Keratinocyte (primary cell): ENCODE measurements at regions not wholly inside any gene's neighbourhood (a gene's known extent, or its start where the extent isn't known, plus 50 kb on each side); places are given as distances from the start of the nearest gene placed in this dataset.

ENCODE experiments used
- DNase-seq: peaks from one replicate; pipeline ENCODE4 v3.0.0-alpha.2; 2011; ENCODE audit warnings: low read depth, missing footprints, low spot score
- FAIRE-seq: peaks from 2 replicates; lab custom pipeline; 2011; peaks lifted over from hg19 to GRCh38; lab: Jason Lieb, UNC
- H2AFZ ChIP-seq: 2 replicates; pipeline ENCODE4 v1.6.0; 2012; ENCODE audit warnings: low read length, control low read depth, inconsistent platforms; ENCODE audit not compliant: control insufficient read depth
- H3K27ac ChIP-seq: 2 replicates; pipeline ENCODE4 v1.5.1; 2011; ENCODE audit warnings: low read length; ENCODE audit not compliant: control insufficient read depth, insufficient read depth
- H3K27me3 ChIP-seq: 3 replicates; pipeline ENCODE4 v1.6.0; 2011; ENCODE audit warnings: low read length; ENCODE audit not compliant: control insufficient read depth, insufficient read depth; ENCODE audit errors: extremely low read depth
- H3K36me3 ChIP-seq, 2 experiments: 2 replicates in 1 of 2; 3 replicates in 1 of 2; pipeline ENCODE4 v1.5.1; 2011; ENCODE audit warnings: low read length in 2 of 2, mild to moderate bottlenecking in 1 of 2; ENCODE audit not compliant: control insufficient read depth in 2 of 2, insufficient read depth in 2 of 2; ENCODE audit errors: extremely low read depth in 1 of 2
- H3K4me1 ChIP-seq: 3 replicates; pipeline ENCODE4 v1.5.1; 2011; ENCODE audit warnings: low read length; ENCODE audit not compliant: control insufficient read depth, insufficient read depth; ENCODE audit errors: extremely low read depth
- H3K4me2 ChIP-seq: 3 replicates; pipeline ENCODE4 v1.6.0; 2011; ENCODE audit warnings: low read depth, low read length; ENCODE audit not compliant: control insufficient read depth, insufficient read depth; ENCODE audit errors: extremely low read depth
- H3K4me3 ChIP-seq, 3 experiments: fragments of 200-600 bp in 1 of 3; sonication (generic) in 1 of 3; 2 replicates in 2 of 3; 3 replicates in 1 of 3; pipeline ENCODE4 v1.5.1; 2011 to 2016; ENCODE audit warnings: low read length in 3 of 3, mild to moderate bottlenecking in 3 of 3, control low read depth in 2 of 3, inconsistent platforms in 1 of 3, low read depth in 1 of 3, mixed read lengths in 1 of 3, mixed run types in 1 of 3, moderate library complexity in 1 of 3; ENCODE audit not compliant: control insufficient read depth in 2 of 3, insufficient read depth in 2 of 3; ENCODE audit errors: extremely low read depth in 1 of 3
- H3K79me2 ChIP-seq: 2 replicates; pipeline ENCODE4 v1.6.0; 2012; ENCODE audit warnings: low read length; ENCODE audit not compliant: control insufficient read depth, insufficient read depth
- H3K9ac ChIP-seq: 3 replicates; pipeline ENCODE4 v1.6.0; 2011; ENCODE audit warnings: low read length; ENCODE audit not compliant: control insufficient read depth, insufficient read depth; ENCODE audit errors: extremely low read depth
- H3K9me1 ChIP-seq: 3 replicates; pipeline ENCODE4 v1.6.0; 2011; ENCODE audit warnings: low read length; ENCODE audit not compliant: control insufficient read depth, insufficient read depth; ENCODE audit errors: extremely low read depth
- H3K9me3 ChIP-seq: 2 replicates; pipeline ENCODE4 v1.5.1; 2012; ENCODE audit warnings: low read depth, low read length; ENCODE audit not compliant: control insufficient read depth
- H4K20me1 ChIP-seq: 3 replicates; pipeline ENCODE4 v1.6.0; 2011; ENCODE audit warnings: low read length; ENCODE audit not compliant: control insufficient read depth, insufficient read depth; ENCODE audit errors: extremely low read depth
- CTCF ChIP-seq, 3 experiments: IDR thresholded peaks in 1 of 3; conservative IDR thresholded peaks in 1 of 3; optimal IDR thresholded peaks in 1 of 3; 2 replicates in 2 of 3; 3 replicates in 1 of 3; pipeline versions ENCODE3 to v1.5.1; 2011; ENCODE audit warnings: low read length in 3 of 3, mild to moderate bottlenecking in 3 of 3, moderate library complexity in 2 of 3, control low read depth in 1 of 3, inconsistent platforms in 1 of 3; ENCODE audit not compliant: insufficient read depth in 2 of 3; ENCODE audit errors: extremely low read depth in 1 of 3
- EZH2 ChIP-seq: IDR thresholded peaks from one replicate; pipeline ENCODE4 v1.6.1; 2012; ENCODE audit warnings: inconsistent platforms, mild to moderate bottlenecking, low read length, moderate library complexity
- dilution Hi-C: fragments of 300-500 bp; cut with MboI; formaldehyde crosslinking; loops from one replicate; pipeline ENCODE4 v1.7.0; 2020; ENCODE audit warnings: low sequenced_read_pairs; ENCODE audit not compliant: extremely low pct_ligation_motif_present

- no peaks in the 10 kb centered on the region for H3K79me2 ChIP-seq
- no peak overlapping the region for H3K4me3 ChIP-seq
- FAIRE-seq: no peak
- no peak for DNase-seq
- H3K9me3 ChIP-seq: no peaks in the 10 kb centered on the region
- H3K4me2 ChIP-seq: no peak overlapping the region
- no peak for TF ChIP-seq EZH2
- no peaks in the 10 kb centered on the region for H3K27me3 ChIP-seq
- H3K4me1 ChIP-seq: no peaks in the 10 kb centered on the region
- no peaks in the 10 kb centered on the region for H4K20me1 ChIP-seq
- no peak overlapping the region for H2AFZ ChIP-seq
- H3K27ac ChIP-seq: no peak overlapping the region
- dilution Hi-C loops: no loop called here
- no peaks in the 10 kb centered on the region for H3K36me3 ChIP-seq
- no peak overlapping the region for H3K9ac ChIP-seq
- no peaks in the 10 kb centered on the region for H3K9me1 ChIP-seq
These were observed 251.0 kb downstream of the TTLL7 start for GRCh38 chr1:83747853-83748482.

GRCh38 chr1:83746234-83746633, 252.7 kb downstream of the TTLL7 start:
- Histone ChIP-seq H3K79me2 (no peaks in the 10 kb centered on the region), H3K9me3 (no peaks in the 10 kb centered on the region), H3K36me3 (no peaks in the 10 kb centered on the region), H3K4me3 (no peak overlapping the region), H3K9me1 (no peaks in the 10 kb centered on the region), H3K4me2 (no peak overlapping the region), H4K20me1 (no peaks in the 10 kb centered on the region), H3K9ac (no peak overlapping the region), H3K4me1 (no peaks in the 10 kb centered on the region), H3K27ac (no peak overlapping the region), H2AFZ (no peak overlapping the region), H3K27me3 (no peaks in the 10 kb centered on the region)
- DNase-seq (no peak), FAIRE-seq (no peak)
- dilution Hi-C loops: no loop called here
- TF ChIP-seq EZH2: no peak
- no peak for TF ChIP-seq CTCF (optimal IDR thresholded peaks at IDR 0.05 in 1 of 3, IDR thresholded peaks at IDR 0.05 in 1 of 3, conservative IDR thresholded peaks at IDR 0.05 in 1 of 3; ENCODE audit: extremely low read depth in 1 of 3, insufficient read depth in 2 of 3, low read length in 3 of 3)

GRCh38 chr1:83742446-83742845, 256.5 kb downstream of the TTLL7 start:
- H3K79me2 ChIP-seq: no peaks in the 10 kb centered on the region
- H3K9me1 ChIP-seq: no peaks in the 10 kb centered on the region
- TF ChIP-seq EZH2: no peak
- TF ChIP-seq CTCF (optimal IDR thresholded peaks at IDR 0.05 in 1 of 3, IDR thresholded peaks at IDR 0.05 in 1 of 3, conservative IDR thresholded peaks at IDR 0.05 in 1 of 3; ENCODE audit: extremely low read depth in 1 of 3, insufficient read depth in 2 of 3, low read length in 3 of 3): no peak
- dilution Hi-C loops: no loop called here
- H3K4me3 ChIP-seq: no peak overlapping the region
- H3K9me3 ChIP-seq: no peaks in the 10 kb centered on the region
- no peak overlapping the region for H3K9ac ChIP-seq
- no peak for DNase-seq
- H3K4me2 ChIP-seq: no peak overlapping the region
- no peaks in the 10 kb centered on the region for H3K27me3 ChIP-seq
- H3K27ac ChIP-seq: no peak overlapping the region
- no peaks in the 10 kb centered on the region for H3K36me3 ChIP-seq
- no peaks in the 10 kb centered on the region for H3K4me1 ChIP-seq
- FAIRE-seq: no peak
- H2AFZ ChIP-seq: no peak overlapping the region
- no peaks in the 10 kb centered on the region for H4K20me1 ChIP-seq
